Hindlimb muscle (tissue), 1 donor: ENCODE measurements at regions not wholly inside any gene's neighbourhood (a gene's known extent, or its start where the extent isn't known, plus 50 kb on each side); places are given as distances from the start of the nearest gene placed in this dataset.
"Not testable (repeated sequence)": the region's sequence is repeated elsewhere in the genome, so short reads cannot be mapped to it uniquely, and the experiment has no call there.

Experiments used
- DNase-seq: peaks from one replicate; pipeline ENCODE4 v3.0.0-alpha.2; 2013

DNA sequence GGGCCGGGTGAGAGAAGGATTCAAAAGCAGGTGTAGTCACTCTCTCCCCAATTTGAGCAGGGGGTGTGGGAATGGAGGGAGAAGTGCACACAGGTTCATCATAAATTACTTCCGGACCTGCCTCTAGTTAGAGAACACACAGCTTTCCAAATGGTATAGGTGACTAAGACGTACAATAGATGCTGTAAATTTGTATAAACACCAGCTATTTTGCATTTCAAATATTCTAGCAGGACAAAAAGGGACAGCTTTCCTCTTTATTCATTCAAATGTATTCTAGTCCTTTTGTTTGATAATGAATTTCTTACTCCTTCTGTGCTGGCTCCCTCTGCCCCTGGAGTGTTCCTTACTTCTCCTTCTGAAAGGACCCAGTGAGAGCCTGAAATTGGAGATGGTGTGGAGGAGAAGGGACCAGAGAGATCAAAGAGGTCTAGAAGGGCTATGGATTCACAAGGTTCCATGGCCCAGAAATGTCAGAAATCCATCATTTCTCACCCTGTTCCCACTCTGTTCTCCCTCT lies 53.2 kb upstream of the SH3BP4 start:
- DNase-seq = no peak

GRCh38 chr2:234888442-234888841 lies 63.4 kb upstream of the SH3BP4 start:
- DNase-seq = not testable (repeated sequence)

- no peak for DNase-seq
Measured at GRCh38 chr2:234887195-234887594, 64.6 kb upstream of the SH3BP4 start.

DNA sequence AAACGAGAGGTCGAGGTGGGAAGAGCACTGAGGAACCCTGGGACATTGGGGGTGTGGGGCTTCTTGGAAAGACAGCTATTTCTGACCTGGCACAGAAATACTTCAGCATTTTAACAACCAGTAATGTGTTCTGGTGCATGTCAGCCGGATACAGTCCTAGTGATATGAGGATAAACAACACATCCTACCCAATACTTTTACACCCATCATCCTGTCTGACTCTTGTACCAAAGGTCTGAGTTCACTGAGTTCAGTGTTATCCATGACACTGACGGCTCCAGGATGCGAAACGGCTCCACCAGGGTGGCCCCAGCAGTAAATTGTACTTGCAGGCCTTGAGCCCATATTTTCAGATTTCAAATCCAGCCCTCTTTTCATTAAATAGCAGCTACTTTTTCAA lies 65.9 kb upstream of the SH3BP4 start:
- DNase-seq = no peak

- DNase-seq = no peak
Measured at GRCh38 chr2:234885118-234885517, 66.7 kb upstream of the SH3BP4 start.

GRCh38 chr2:234884591-234884990 lies 67.2 kb upstream of the SH3BP4 start:
- DNase-seq = no peak

DNA sequence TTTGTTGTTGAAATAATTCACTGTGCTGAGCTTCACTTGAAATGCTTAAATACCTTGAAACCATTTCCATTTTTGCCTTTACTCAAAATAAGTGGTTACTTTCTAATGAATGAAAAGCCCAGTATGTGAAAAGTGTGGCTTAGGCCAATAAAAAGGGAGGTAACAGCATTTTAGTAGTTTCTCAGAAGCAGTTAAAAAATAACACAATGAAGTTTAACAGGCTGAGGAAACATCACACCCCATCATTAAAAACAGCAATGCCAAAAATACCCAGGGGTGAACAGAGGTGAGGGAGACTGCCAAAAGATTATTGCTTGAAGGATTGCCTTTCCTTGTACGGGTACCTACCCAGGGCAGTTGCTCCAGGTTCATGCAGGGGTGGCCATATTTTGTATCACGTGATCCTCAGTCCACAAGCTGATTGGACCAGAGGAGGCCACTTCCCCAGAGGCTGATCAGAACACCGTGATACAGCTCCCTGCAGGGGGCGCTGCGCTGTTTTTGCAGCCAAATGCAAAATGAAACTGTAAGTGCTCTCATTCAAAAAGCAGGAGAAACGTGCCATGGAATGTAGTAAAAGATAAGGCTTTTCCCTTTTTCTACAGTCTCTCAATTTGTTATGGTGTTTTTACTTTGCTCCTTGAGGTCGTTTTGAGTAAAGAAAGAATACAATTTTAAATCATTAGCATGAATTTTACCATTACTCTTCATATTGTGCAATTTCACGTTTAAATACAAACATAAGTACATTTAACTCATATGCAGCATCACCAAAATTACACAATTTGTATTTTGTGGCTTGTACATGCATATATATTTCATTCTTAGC lies 70.2 kb upstream of the SH3BP4 start:
- peak; percentile 46 for DNase-seq

GRCh38 chr2:234880551-234881211 lies 71.1 kb upstream of the SH3BP4 start:
- DNase-seq = no peak

DNA sequence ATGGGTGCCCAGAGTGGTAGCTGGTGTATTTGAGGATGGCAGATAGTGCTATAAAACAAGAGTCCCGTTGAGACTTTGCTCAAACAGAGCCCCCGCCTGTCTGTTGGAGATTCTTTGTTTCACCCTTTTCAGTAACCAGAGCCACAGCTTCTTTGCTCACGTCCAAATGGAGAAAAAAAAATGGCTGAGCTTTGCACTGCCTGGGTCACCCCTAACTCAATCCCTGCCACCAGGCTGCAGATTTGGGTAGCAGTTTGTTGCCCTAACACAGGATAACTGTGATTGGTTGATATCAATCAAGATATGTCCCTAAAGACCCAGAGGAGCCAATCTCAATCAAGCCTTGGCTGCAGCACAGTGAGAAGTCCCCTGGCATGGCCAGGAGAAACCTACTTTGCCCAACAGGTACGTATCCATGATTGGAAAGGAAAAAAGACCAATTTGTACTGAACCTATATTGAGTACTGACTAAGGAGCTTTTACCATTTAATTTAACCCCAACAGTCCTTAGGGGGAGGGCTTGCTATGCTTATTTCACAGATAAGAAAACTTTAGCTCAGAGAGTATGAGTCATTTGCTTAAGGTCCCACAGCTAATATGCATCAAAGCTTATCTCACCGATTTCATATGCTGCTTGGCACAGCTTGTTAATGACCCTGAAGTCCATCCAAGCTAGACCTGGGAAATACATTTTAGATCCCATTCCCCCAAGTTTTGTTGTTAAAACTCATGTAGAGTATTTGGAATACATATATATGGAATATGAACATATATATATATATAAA lies 72.0 kb upstream of the SH3BP4 start:
- DNase-seq = no peak

- DNase-seq = not testable (repeated sequence)
Measured at GRCh38 chr2:234876621-234877020, 75.2 kb upstream of the SH3BP4 start.

- DNase-seq = no peak
Measured at GRCh38 chr2:234874347-234875046, 77.3 kb upstream of the SH3BP4 start.

DNA sequence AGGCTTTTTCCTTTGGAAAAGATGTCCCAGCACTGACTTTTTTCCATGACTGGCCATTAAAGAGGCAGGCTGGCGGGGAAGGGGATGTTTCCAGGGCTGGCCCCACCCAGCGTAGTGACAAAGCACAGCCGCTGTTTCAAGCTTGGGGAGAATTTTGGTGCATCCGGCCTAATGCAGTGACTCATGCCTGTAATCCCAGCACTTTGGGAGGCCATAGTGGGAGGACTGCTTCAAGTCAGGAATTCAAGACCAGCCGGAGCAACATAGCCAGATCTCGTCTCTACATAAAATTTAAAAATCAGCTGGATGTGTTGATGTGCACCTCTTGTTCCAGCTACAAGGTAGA lies 78.0 kb upstream of the SH3BP4 start:
- no peak for DNase-seq

DNA sequence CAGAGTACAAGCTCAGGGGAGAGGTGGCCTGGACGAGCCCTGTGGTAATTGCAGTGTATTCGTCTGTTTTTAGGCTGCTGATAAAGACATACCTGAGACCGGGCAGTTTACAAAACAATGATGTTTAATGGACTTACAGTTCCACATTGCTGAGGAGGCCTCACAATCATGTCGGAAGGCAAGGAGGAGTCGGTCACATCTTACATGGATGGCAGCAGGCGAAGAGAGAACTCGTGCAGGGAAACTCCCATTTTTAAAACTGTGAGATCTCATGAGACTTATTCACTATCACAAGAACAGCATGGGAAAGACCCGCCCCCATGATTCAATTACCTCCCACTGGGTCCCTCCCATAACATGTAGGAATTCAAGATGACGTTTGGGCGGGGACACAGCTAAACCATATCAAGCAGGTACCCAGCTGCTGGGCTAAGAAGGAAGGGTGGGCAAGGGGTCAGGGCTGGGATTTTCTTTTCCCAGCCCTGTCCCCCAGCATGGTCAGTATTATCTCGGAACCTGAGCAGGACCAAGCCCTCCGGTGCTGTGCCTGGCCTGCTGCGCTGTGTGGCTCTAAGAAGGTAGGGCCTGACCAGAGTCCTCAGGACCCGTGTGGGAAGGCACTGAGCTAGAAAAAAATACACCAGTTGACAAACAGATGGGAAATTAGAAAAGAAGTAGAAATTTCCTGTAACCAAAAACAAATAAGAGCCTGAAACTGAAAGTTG lies 78.6 kb upstream of the SH3BP4 start:
- DNase-seq = no peak

- DNase-seq = no peak
Measured at GRCh38 chr2:234869969-234870368, 81.8 kb upstream of the SH3BP4 start.

DNA sequence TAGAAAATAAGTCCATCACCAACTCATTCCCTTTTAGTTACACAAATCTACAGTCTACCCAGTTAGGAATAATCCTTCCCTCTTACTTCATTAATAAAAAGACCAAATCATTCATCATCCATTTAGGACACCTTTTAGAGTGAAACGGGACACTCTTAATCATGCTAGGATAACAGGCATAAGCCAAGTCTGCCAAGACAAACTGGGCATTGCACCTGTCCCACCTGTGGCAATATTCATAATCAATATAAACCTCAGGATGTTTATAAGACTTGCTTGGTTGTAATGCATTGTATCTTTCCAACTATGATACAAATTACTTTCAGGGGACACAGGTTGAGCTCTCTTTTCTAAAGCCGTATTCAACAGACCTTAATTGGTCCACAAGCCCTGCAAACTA lies 82.7 kb upstream of the SH3BP4 start:
- no peak for DNase-seq

DNA sequence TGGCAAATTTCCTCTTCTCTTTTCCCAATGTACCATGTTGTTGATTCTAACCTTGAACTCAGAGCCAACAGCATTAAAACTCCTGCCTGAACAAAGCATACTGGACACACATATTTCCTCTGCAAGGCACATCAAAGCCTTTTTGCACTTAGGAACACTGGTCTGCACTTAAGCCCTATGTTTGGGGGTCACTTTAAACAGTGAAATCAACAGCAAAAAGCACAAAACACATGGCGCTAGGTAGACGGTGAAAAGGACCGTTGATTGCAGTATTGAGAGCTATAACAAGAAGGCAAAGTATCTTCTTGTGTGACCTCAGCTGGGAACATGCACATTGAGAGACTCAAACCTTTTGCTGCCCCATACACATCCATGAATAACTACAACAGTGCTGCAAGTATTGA lies 83.9 kb upstream of the SH3BP4 start:
- no peak for DNase-seq

DNA sequence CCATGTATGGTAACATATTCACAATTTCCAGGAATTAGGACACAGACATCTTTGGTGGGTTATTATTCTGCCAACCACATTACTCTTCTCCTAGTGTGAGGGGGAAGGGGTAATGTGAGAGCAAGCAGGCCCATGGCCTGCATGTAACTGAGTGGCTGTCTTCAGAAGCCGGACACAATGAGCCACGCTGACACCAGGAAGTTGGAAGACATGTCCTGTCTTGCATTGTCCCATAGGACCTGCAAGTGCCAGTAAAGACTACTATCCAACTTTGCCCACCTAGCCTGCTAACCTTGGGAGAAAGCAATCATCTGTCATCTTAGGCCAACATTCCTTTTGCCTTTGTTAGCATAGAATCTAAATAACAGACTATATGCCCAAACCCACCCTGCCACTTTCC lies 86.2 kb upstream of the SH3BP4 start:
- DNase-seq = no peak

DNA sequence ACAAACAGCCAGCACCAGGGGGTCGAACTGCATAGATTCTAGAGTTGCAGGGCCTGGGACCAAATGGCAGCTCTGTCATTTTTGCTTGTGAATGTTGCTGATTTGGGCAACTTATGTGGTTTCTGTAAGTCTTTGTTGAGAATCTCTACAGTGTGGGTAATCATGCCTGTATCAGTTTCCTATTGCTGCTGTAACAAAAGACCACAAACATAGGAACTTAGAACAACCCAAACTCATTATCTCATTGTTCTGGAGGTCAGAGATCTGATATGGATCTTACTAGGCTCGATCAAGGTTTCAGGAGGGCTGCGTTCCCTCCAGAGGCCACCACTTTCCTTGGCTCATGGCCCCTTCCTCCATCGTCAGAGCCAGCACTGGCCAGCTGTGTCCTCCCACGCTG lies 86.8 kb upstream of the SH3BP4 start:
- DNase-seq = no peak

DNA sequence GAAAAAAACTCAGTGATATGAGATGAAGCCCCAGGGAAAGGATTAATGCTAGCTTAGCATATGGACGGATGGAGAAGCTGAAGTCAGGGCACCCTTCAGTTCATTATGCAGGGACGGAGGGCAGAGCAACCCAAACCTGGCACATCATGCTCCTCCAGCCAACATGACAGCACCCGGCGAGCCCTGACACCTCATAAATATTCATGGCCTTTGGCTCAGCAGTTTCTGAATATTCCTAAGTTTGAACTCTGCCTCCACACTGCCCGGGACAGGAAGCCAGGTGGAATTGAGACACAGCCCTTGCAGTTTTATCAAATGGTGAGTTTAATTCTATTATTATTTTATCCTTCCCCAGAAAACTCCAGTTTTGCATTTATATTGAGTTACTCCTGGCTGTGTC lies 87.3 kb upstream of the SH3BP4 start:
- no peak for DNase-seq

DNA sequence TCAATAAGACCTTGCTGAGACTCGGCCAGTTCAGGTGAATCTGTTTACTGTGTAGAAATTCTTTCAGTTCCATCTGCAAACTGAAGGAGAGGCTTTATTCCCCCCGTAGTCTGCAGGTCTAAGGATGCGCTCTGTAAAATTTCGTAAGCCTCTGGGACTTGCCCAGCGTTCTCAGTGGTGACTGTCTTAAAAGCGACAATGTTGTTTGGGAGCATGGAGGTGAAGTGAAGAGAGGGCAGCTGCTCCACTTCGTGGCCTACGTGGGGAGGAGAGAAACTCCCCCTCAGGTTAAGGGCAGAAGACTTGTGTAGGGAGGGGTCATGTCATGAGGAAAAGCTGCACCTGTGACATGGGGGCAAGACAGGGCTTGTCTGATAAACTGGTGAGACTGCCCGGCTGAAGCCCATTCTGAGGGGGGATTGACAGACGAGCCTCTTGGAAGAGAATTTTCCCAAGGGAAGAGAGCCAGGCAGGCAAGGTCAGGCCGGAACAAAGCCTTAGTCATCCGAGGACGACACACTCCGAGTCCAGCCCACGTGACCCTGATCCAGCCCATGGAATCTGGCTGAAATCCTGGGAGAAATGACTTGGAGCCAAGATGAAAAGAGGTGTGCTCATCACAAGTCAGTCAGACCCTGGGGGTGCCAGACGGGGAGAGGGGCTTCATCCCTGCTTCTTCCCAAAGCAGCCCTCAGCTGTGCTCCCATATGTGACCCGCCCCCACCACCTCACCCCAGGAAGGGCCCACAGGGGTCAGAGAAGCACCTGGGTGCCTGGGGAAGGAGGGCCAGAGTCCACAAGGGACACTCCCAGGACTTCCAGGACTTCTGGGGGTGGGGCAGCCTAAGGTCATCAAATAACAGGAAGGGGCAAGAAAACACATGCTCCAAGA lies 88.5 kb upstream of the SH3BP4 start:
- DNase-seq = no peak
